ENCODE measurements at regions not wholly inside any gene's neighbourhood (a gene's known extent, or its start where the extent isn't known, plus 50 kb on each side); places are given as distances from the start of the nearest gene placed in this dataset.

DNA sequence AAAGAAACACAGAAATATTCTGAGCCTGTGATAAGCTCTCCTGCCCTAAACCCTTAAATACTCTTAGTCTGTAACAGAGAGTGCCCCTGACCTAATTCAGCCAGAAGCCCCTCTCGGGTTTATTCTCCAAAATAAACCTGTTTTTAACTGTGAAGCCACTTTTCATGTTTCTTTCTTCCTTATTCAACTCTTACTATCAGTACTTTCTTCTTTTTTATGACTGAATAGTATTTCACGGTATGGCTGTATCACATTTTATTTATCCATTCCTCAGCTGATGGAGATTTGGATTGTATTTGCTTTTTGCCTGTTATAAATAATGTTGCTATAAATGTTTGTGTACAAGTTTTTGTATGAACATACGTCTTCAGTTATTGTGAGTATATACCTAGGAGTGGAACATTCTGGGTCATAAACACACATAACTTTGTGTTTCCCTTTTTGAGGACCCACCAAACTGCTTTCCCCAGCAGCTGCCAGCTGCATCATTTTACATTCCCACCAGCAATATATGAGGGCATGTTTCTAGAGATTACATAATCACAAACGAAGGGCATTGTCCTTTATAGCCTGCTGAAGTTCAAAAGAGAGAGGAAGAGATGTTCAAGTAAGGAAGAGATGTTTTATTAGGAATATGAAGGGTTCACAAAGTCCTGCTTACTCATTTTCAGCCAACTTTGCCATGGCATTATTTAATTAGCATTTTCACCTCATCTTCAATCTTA lies 199.4 kb upstream of the NUDT4 start:
- TF ChIP-seq, protein P1, sequence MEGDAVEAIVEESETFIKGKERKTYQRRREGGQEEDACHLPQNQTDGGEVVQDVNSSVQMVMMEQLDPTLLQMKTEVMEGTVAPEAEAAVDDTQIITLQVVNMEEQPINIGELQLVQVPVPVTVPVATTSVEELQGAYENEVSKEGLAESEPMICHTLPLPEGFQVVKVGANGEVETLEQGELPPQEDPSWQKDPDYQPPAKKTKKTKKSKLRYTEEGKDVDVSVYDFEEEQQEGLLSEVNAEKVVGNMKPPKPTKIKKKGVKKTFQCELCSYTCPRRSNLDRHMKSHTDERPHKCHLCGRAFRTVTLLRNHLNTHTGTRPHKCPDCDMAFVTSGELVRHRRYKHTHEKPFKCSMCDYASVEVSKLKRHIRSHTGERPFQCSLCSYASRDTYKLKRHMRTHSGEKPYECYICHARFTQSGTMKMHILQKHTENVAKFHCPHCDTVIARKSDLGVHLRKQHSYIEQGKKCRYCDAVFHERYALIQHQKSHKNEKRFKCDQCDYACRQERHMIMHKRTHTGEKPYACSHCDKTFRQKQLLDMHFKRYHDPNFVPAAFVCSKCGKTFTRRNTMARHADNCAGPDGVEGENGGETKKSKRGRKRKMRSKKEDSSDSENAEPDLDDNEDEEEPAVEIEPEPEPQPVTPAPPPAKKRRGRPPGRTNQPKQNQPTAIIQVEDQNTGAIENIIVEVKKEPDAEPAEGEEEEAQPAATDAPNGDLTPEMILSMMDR (IDR thresholded peaks at IDR 0.05; ENCODE audit: low read depth, low read length, missing control alignments): no peak
- no peak for DNase-seq (ENCODE audit: extremely low read depth, low read depth)
- H3K4me3 ChIP-seq (replicated peaks; ENCODE audit: low read depth, low read length): no peak overlapping the region

DNA sequence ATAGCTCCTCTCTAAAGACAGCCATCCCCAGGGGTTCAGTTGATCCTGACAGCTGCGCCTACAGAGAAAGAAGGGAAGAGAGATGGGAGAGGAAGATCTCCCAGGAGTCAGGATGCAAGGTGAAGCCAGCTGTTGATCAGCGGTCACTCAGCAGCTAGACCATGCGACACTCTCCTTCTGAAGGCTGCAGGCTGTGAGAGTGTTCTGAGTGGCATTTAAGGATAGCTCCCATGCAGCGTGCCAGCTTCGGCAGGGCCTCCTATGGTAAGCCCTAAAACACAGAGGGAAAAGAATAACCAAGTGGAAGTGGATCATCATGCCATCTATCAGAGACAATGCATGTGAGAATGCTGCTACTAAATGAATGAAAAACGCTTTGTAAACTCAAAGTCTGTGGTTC lies 197.9 kb upstream of the NUDT4 start:
- TF ChIP-seq, protein P1 (IDR thresholded peaks at IDR 0.05; ENCODE audit: low read depth, low read length, missing control alignments): no peak
- no peak overlapping the region for H3K4me3 ChIP-seq (replicated peaks; ENCODE audit: low read depth, low read length)
- DNase-seq (ENCODE audit: extremely low read depth, low read depth): no peak

DNA sequence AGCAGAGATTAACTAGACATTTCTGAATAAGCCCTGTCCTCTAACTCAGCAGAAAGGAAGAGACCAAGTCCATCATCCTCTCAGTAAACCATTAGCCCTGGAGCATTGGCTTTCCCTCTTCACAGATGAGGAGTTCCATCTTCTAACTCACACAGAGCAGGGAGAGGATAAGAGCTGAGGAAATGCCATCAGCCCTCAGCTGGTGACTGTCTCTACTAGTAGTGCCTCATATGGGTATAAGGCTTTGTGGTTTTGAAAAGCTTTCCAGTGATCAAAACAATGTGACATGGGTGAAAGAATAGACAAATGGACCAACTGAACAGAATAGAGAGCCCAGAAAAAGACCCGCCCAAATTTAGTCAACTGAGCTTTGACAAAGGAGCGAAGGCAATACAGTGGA lies 197.2 kb upstream of the NUDT4 start:
- no peak overlapping the region for H3K4me3 ChIP-seq (replicated peaks; ENCODE audit: low read depth, low read length)
- TF ChIP-seq, protein P1 (IDR thresholded peaks at IDR 0.05; ENCODE audit: low read depth, low read length, missing control alignments): no peak
- DNase-seq (ENCODE audit: extremely low read depth, low read depth): no peak

DNA sequence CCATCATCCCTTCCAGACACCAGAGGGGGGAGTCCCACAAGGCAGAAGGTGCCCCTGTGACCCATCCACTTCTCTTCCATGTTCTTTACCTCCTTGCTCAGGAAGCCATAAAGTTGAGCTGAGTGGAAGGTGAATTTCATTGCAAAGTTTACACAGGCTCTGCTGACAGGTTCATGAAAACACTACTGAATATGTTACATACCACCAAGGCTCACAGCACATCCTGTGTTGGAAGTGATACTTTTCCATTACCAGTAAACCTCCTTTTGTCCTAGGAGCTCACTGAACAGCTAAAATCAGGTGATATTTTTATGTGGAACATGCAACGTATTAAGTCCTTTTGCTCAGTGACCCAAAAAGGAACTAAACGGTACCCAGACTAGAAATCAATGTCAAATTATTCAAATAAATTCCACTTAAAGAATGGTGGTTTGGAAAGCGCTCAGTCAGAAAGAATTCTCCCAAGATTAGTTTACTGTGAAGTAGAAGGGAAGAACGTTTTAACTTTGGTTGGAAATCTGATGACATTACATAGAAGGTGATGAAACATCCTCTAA lies 196.2 kb upstream of the NUDT4 start:
- TF ChIP-seq, protein P1 (IDR thresholded peaks at IDR 0.05; ENCODE audit: low read depth, low read length, missing control alignments): no peak
- no peak for DNase-seq (ENCODE audit: extremely low read depth, low read depth)

DNA sequence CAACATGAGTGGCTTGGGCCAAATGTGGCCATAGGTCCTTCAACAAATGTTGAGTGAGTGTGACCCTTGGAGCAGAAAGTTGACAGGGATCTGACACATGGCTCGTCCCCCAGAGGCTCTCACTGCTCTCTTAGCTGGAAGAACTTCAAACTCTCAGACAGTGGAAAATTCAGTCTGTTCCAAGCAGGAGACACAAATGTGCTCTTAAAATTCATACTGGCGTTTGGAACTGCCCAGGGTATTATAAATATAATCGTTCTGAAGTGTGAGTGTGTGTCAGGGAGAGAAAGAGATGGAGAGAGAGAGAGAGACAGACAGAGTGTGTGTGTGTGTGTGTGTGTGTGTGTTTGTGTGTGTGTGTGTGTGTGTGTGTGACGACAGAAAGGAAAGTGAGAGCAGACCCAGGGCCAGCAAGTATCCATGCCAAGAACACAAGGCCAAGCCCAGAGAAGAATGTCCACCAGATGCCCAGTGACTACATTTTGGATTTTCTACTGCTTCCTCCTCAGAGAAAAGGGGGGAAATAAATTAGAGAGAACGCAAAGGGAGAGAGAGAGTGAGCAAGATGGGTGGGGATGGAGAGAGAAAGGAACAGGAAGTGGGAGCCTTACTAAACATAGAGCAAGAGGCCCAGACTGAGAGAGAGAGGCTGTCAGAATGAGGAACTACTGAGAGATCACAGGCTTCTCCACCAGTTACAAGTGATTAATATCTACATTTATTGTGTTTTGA lies 193.6 kb upstream of the NUDT4 start:
- TF ChIP-seq, protein P1 (IDR thresholded peaks at IDR 0.05; ENCODE audit: low read depth, low read length, missing control alignments): no peak
- H3K4me3 ChIP-seq (replicated peaks; ENCODE audit: low read depth, low read length): no peak overlapping the region
- DNase-seq (ENCODE audit: extremely low read depth, low read depth): no peak

More for the DNA sequence above, 196.2 kb upstream of the NUDT4 start:
- no peak overlapping the region for H3K4me3 ChIP-seq (replicated peaks; ENCODE audit: low read depth, low read length)

DNA sequence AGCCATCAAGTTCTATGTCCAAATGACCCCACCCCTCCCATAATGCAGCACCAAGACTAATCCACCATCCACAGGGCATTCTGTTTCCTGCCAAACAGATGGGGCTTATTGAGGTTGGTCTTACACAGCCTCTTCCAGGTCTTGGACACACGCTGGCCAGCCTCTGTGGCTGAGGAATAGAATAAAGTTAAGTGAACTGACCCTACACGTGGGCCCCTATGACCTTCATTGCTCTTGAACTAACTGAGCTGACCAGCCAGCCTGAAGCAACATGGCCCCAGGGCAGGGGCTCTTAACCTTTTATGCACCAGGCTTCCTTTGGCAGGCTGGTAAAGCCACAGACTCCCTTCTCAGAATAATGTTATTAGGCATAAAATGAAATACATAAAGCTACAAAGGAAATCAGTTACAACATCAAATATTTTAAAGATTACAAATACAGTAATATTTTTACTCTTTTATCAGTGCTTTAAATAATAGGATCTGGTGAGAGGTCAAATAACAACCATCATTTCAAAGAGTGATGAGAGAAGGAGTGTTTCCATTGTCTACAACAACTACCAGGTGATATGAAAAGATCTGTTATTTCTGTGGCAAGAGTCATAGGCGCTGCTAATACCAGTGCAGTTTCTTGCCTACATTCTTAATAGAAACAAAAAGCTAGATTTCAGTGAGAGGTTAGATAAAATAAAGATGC lies 192.9 kb upstream of the NUDT4 start:
- H3K4me3 ChIP-seq (replicated peaks; ENCODE audit: low read depth, low read length): no peak overlapping the region
- no peak for DNase-seq (ENCODE audit: extremely low read depth, low read depth)
- TF ChIP-seq, protein P1 (IDR thresholded peaks at IDR 0.05; ENCODE audit: low read depth, low read length, missing control alignments): no peak

All from HFF-Myc (cell line).